Astrocyte (in vitro differentiated cells and primary cell): ENCODE measurements at regions not wholly inside any gene's neighbourhood (a gene's known extent, or its start where the extent isn't known, plus 50 kb on each side); places are given as distances from the start of the nearest gene placed in this dataset.

Source experiments
- DNase-seq: peaks from one replicate; pipeline ENCODE4 v3.0.0-alpha.2; 2010; ENCODE audit warnings: low read depth
- FAIRE-seq: peaks from 2 replicates; lab custom pipeline; 2011; peaks lifted over from hg19 to GRCh38; lab: Jason Lieb, UNC
- H2AFZ ChIP-seq: 2 replicates; pipeline ENCODE4 v1.6.0; 2012; ENCODE audit warnings: low read depth, low read length, inconsistent platforms
- H3K27ac ChIP-seq: 2 replicates; pipeline ENCODE4 v1.5.1; 2011; ENCODE audit warnings: low read depth, low read length, inconsistent platforms
- H3K27me3 ChIP-seq: 2 replicates; pipeline ENCODE4 v1.6.0; 2011; ENCODE audit warnings: low read length, inconsistent platforms; ENCODE audit not compliant: insufficient read depth
- H3K36me3 ChIP-seq: 2 replicates; pipeline ENCODE4 v1.5.1; 2011; ENCODE audit warnings: low read length, inconsistent platforms; ENCODE audit not compliant: insufficient read depth
- H3K4me1 ChIP-seq: 2 replicates; pipeline ENCODE4 v1.5.1; 2011; ENCODE audit warnings: low read length, inconsistent platforms; ENCODE audit not compliant: insufficient read depth
- H3K4me2 ChIP-seq: 2 replicates; pipeline ENCODE4 v1.6.0; 2012; ENCODE audit warnings: low read length, inconsistent platforms
- H3K4me3 ChIP-seq: 2 replicates; pipeline ENCODE4 v1.5.1; 2011; ENCODE audit warnings: low read depth, mild to moderate bottlenecking, low read length, inconsistent platforms; ENCODE audit not compliant: insufficient read depth
- H3K79me2 ChIP-seq: 2 replicates; pipeline ENCODE4 v1.6.0; 2012; ENCODE audit warnings: mild to moderate bottlenecking, low read length, inconsistent platforms; ENCODE audit not compliant: insufficient read depth
- H3K9ac ChIP-seq: 2 replicates; pipeline ENCODE4 v1.6.0; 2012; ENCODE audit warnings: mild to moderate bottlenecking, low read length, inconsistent platforms
- H3K9me3 ChIP-seq: 2 replicates; pipeline ENCODE4 v1.5.1; 2012; ENCODE audit warnings: low read depth, mild to moderate bottlenecking, low read length, inconsistent platforms; ENCODE audit not compliant: insufficient read depth
- H4K20me1 ChIP-seq: 2 replicates; pipeline ENCODE4 v1.6.0; 2012; ENCODE audit warnings: low read length, inconsistent platforms; ENCODE audit not compliant: insufficient read depth
- H3K27ac Mint-ChIP-seq: one replicate; pipeline ENCODE4 v1.8.0; 2021; ENCODE audit warnings: mild to moderate bottlenecking, mixed read lengths; ENCODE audit not compliant: unreplicated experiment
- H3K27me3 Mint-ChIP-seq: one replicate; pipeline ENCODE4 v1.8.0; 2021; ENCODE audit warnings: low read depth, mixed read lengths; ENCODE audit not compliant: unreplicated experiment
- H3K36me3 Mint-ChIP-seq: one replicate; pipeline ENCODE4 v1.8.0; 2021; ENCODE audit warnings: low read depth, mixed read lengths; ENCODE audit not compliant: unreplicated experiment
- H3K4me1 Mint-ChIP-seq: one replicate; pipeline ENCODE4 v1.8.0; 2021; ENCODE audit warnings: low read depth, mixed read lengths; ENCODE audit not compliant: unreplicated experiment
- H3K4me3 Mint-ChIP-seq: one replicate; pipeline ENCODE4 v1.8.0; 2021; ENCODE audit warnings: mild to moderate bottlenecking, moderate library complexity, mixed read lengths; ENCODE audit not compliant: unreplicated experiment
- H3K9me3 Mint-ChIP-seq: one replicate; pipeline ENCODE4 v1.8.0; 2021; ENCODE audit warnings: mild to moderate bottlenecking, mixed read lengths; ENCODE audit not compliant: unreplicated experiment
- CTCF ChIP-seq: IDR thresholded peaks from 2 replicates; pipeline ENCODE4 v1.5.1; 2011; ENCODE audit warnings: low read depth, mild to moderate bottlenecking, inconsistent platforms, low read length, moderate library complexity; ENCODE audit not compliant: insufficient read depth
- EZH2 ChIP-seq: IDR thresholded peaks from 2 replicates; pipeline ENCODE4 v1.6.1; 2012; ENCODE audit warnings: mild to moderate bottlenecking, low read length, inconsistent platforms; ENCODE audit not compliant: insufficient read depth

DNA sequence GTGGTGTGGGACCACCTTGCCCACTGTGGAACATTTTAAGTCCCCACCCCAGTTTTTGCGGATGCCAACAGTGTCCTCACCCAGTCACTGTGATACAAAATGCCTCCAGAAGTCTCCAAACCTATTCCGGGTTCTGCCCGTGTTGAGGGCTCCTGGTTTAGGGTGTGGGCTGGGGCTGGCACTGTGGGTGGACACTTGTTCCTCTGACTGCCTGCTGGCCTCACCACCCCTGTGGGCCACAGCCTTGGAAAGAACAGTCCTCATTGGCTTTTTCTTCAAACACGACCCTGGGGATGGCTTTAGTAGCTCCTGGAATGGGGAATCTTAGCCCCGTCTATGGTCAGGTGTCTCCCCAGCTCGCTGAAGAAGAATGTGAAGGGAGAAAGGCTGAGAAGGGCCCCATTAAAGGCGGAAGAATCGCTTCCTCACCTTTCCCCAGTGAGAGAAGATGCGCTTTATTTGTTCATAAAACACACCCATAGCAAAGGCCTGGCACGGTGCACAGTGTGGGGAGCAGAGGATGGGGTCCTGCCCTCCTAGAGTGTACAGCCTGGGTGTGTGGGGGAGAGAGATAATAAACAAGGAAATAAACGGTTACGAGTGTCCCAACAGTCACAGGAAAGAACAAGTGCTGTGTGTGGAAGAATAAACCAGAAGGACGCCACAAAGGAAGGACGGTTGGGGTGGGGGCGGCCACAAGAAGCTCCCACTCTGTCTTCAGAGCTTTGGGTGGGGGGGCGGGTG is 56.3 kb upstream of the SLC22A11 start:
- Histone ChIP-seq H3K4me1 (no peaks in the 10 kb centered on the region), H3K9me3 (peaks cover under 1% of the 10 kb centered on the region), H3K36me3 (no peaks in the 10 kb centered on the region), H3K27me3 (peaks cover 24% of the 10 kb centered on the region), H3K9ac (no peak overlapping the region), H3K4me2 (no peak overlapping the region), H2AFZ (no peak overlapping the region), H3K27ac (no peak overlapping the region), H3K4me3 (no peak overlapping the region), H3K79me2 (no peaks in the 10 kb centered on the region), H4K20me1 (no peaks in the 10 kb centered on the region)
- no peak for DNase-seq
- H3K4me1 Mint-ChIP-seq = no peaks in the 10 kb centered on the region
- H3K36me3 Mint-ChIP-seq = no peaks in the 10 kb centered on the region
- H3K27me3 Mint-ChIP-seq = peaks cover 18% of the 10 kb centered on the region
- no peak overlapping the region for H3K27ac Mint-ChIP-seq
- H3K9me3 Mint-ChIP-seq = peaks cover 9% of the 10 kb centered on the region
- no peak for FAIRE-seq
- no peak for TF ChIP-seq EZH2
- no peak for TF ChIP-seq CTCF
- H3K4me3 Mint-ChIP-seq = no peak overlapping the region

GRCh38 chr11:64500176-64501013 is 55.3 kb upstream of the SLC22A11 start:
- no peak overlapping the region for H3K27ac ChIP-seq
- no peak for TF ChIP-seq EZH2
- no peak for TF ChIP-seq CTCF
- no peaks in the 10 kb centered on the region for H3K4me1 Mint-ChIP-seq
- no peaks in the 10 kb centered on the region for H3K4me1 ChIP-seq
- no peaks in the 10 kb centered on the region for H3K36me3 ChIP-seq
- no peaks in the 10 kb centered on the region for H3K79me2 ChIP-seq
- no peak overlapping the region for H3K4me3 Mint-ChIP-seq
- H3K9me3 ChIP-seq = peaks cover 10% of the 10 kb centered on the region
- H3K27me3 Mint-ChIP-seq = peaks cover 22% of the 10 kb centered on the region
- no peaks in the 10 kb centered on the region for H4K20me1 ChIP-seq
- H3K9ac ChIP-seq = no peak overlapping the region
- no peaks in the 10 kb centered on the region for H3K36me3 Mint-ChIP-seq
- FAIRE-seq = no peak
- H3K9me3 Mint-ChIP-seq = peaks cover 17% of the 10 kb centered on the region
- H2AFZ ChIP-seq = no peak overlapping the region
- H3K27me3 ChIP-seq = peaks cover 19% of the 10 kb centered on the region
- no peak overlapping the region for H3K4me3 ChIP-seq
- DNase-seq = no peak
- H3K4me2 ChIP-seq = no peak overlapping the region
- H3K27ac Mint-ChIP-seq = no peak overlapping the region
